ENCODE measurements at regions not wholly inside any gene's neighbourhood (a gene's known extent, or its start where the extent isn't known, plus 50 kb on each side); places are given as distances from the start of the nearest gene placed in this dataset.

DNA sequence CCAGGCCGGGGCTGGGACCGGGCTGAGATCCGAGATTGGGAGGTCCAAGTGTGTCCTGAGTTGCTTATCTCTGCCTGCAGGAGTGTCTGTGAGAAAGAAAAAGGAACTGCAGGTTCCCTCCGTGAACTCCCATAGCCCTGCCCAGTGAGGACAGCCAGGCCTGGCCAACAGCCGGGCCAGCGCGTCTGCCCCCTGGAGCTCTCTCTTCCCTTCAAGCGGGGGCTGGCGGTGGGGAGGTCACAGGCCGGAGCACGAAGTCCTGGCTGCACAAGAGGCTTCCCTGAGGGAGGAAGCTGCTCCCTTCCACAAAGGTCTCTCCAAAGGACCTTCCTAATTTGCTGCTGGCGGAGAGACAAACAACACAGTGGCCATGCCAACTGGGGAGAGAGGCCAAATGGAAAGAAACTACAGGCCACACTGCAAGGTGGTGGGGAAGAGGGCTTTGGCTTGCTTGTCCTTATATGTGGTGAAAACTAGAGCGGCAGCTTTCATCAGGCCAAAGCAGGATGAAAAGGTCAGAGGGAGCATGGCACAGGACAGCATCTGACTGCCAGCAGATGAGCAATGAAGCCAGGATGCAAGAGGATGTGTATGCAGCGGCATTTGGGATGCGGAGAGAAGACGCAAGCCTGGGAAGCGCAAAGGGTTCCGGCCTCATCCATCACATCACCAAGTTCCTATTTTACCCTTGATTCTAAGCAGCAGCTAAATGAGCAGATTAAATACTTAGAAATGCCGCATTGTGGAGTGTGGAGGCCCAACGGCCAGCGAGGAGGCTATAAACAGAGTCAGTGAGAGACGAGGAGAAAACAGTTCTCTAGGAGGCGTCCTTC is 260.0 kb downstream of the ERMARD start:
- H3K9me3 ChIP-seq: no peaks in the 10 kb centered on the region
- H3K4me1 ChIP-seq (ENCODE audit: control insufficient read depth in 1 of 2, insufficient read depth in 1 of 2, low read depth in 1 of 2, low read length in 1 of 2): no peaks in the 10 kb centered on the region
- peaks cover 47% of the 10 kb centered on the region for H3K27me3 ChIP-seq
- TF ChIP-seq, protein P1, sequence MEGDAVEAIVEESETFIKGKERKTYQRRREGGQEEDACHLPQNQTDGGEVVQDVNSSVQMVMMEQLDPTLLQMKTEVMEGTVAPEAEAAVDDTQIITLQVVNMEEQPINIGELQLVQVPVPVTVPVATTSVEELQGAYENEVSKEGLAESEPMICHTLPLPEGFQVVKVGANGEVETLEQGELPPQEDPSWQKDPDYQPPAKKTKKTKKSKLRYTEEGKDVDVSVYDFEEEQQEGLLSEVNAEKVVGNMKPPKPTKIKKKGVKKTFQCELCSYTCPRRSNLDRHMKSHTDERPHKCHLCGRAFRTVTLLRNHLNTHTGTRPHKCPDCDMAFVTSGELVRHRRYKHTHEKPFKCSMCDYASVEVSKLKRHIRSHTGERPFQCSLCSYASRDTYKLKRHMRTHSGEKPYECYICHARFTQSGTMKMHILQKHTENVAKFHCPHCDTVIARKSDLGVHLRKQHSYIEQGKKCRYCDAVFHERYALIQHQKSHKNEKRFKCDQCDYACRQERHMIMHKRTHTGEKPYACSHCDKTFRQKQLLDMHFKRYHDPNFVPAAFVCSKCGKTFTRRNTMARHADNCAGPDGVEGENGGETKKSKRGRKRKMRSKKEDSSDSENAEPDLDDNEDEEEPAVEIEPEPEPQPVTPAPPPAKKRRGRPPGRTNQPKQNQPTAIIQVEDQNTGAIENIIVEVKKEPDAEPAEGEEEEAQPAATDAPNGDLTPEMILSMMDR (IDR thresholded peaks at IDR 0.05): no peak
- no peak overlapping the region for H3K27ac ChIP-seq
- no peak overlapping the region for H3K4me3 ChIP-seq (ENCODE audit: low read depth in 1 of 2, low read length in 1 of 2)
- no peaks in the 10 kb centered on the region for H3K36me3 ChIP-seq

DNA sequence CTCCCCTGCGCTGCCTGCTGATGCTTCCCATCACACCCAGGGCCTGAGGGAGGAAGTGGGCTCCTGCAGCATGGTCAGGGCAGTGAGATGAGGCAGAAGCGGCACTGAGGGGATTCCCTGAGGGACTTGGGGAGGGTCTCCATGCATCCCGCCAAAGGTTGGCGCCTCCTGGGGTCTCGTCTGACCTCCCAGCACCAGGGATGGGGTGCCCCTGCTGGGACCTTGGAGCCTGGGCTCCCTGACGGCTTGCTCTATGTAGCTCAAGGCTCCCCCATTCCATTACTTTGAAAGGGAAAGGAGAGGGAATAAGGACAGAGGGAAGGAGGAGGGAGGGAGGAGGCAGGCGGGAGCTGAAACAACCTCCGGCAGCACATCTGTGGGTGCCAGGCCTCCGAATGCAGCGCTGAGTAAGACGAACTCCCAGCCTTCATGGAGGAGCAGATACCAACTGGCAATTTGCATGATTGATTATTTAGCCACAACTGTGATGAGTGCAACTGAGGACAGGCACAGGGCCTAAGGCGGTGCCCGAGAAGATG is 259.3 kb downstream of the ERMARD start:
- H3K4me1 ChIP-seq (ENCODE audit: control insufficient read depth in 1 of 2, insufficient read depth in 1 of 2, low read depth in 1 of 2, low read length in 1 of 2): no peaks in the 10 kb centered on the region
- H3K9me3 ChIP-seq: no peaks in the 10 kb centered on the region
- no peak overlapping the region for H3K27ac ChIP-seq
- H3K27me3 ChIP-seq: peaks cover 41% of the 10 kb centered on the region
- TF ChIP-seq, protein P1 (IDR thresholded peaks at IDR 0.05): no peak
- no peak overlapping the region for H3K4me3 ChIP-seq (ENCODE audit: low read depth in 1 of 2, low read length in 1 of 2)
- H3K36me3 ChIP-seq: no peaks in the 10 kb centered on the region

DNA sequence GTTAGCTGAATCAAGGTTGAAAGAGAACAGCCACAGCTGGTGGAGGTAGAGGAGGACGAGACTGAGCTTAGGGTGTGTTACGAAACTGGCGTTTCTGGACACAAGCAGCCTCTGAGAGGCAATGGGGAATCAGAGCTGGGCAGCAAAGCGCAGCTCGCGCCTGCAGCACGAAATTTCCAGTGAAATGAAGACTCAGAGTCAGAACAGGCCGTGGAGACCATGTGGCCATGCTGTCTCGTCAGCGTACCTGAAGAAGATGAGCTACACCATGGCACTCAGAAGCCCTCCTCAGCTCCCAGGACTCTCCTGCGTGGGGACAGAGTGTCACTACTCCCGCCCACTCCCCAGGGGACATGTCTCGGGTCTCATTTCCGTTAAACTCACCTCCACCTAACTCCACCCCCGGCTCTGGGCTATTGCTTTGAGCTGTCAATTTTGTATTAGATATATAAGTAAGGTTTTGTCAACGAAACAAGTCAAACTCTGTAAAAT is 256.9 kb downstream of the ERMARD start:
- no peak overlapping the region for H3K27ac ChIP-seq
- no peaks in the 10 kb centered on the region for H3K9me3 ChIP-seq
- TF ChIP-seq, protein P1 (IDR thresholded peaks at IDR 0.05): no peak
- no peaks in the 10 kb centered on the region for H3K36me3 ChIP-seq
- H3K27me3 ChIP-seq: peaks cover 18% of the 10 kb centered on the region
- H3K4me3 ChIP-seq (ENCODE audit: low read depth in 1 of 2, low read length in 1 of 2): no peak overlapping the region
- H3K4me1 ChIP-seq (ENCODE audit: control insufficient read depth in 1 of 2, insufficient read depth in 1 of 2, low read depth in 1 of 2, low read length in 1 of 2): no peaks in the 10 kb centered on the region

DNA sequence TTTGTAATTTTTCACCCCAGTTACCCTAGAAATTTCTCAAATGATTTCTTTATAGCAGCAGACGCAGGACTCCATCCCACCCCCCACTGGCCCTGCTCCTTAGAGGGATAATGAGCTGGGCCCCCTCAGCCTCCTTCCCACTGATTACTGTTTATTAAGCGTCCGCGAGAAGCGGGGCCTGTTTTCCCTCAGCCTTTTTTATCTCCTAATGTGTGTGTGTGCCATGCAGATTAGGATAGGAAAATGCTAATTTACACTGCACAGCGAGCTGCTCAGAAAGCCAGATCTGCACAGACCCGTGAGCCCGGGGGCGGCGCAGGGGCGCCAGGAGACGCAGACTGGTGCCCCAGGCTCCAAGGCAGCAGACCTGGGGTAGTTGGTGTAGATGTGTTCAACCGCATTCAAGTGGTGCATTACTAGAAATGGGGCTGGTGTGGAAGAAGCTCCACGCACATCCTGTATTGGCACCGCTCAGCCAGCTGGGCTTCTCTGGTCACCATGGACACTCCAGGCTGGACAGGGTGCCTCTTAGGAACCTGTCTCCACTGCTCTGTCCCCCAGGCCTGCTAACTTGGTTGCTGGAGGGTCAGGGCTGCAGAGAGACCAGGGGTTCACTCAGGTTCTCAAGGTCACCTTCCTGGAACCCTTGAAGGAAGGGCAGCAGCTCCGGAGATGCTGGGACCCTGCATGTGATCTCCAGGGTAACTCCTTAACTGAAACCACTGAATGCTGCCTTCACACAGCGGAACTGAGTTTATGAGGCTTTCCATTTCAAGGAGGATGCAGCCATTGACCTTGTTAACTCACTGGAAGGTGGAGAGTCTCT is 256.3 kb downstream of the ERMARD start:
- no peaks in the 10 kb centered on the region for H3K4me1 ChIP-seq (ENCODE audit: control insufficient read depth in 1 of 2, insufficient read depth in 1 of 2, low read depth in 1 of 2, low read length in 1 of 2)
- no peak overlapping the region for H3K4me3 ChIP-seq (ENCODE audit: low read depth in 1 of 2, low read length in 1 of 2)
- peaks cover 17% of the 10 kb centered on the region for H3K27me3 ChIP-seq
- H3K27ac ChIP-seq: no peak overlapping the region
- TF ChIP-seq, protein P1 (IDR thresholded peaks at IDR 0.05): no peak
- H3K9me3 ChIP-seq: no peaks in the 10 kb centered on the region
- H3K36me3 ChIP-seq: no peaks in the 10 kb centered on the region

DNA sequence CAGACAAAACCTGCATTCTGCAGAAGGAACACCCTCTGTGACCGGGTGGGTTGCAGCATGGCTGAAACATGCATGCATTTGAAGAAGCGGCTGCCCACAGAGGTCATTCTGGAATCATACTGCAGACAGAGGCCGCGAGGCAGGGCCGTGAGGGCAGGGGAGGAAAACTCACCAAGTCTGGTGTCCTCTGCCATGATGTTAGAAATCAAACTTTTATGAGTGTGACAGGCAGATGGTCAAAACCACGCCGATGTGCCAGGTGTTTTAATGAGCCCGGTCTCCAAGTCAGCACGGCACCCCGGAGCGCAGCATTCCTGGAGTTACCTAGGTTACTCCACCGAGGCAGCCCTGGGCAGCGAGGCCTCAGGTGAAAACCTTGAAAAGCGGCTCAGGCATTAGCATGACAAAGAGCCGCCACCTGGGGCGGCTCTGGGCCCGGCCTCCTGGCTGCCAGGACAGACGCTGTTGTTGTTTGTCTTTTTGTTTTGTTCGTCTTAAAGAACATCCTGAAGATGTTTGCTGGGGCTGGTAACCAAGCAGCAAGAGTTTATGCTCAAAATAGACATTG is 255.6 kb downstream of the ERMARD start:
- H3K27me3 ChIP-seq: peaks cover 17% of the 10 kb centered on the region
- H3K27ac ChIP-seq: no peak overlapping the region
- TF ChIP-seq, protein P1 (IDR thresholded peaks at IDR 0.05): no peak
- no peaks in the 10 kb centered on the region for H3K4me1 ChIP-seq (ENCODE audit: control insufficient read depth in 1 of 2, insufficient read depth in 1 of 2, low read depth in 1 of 2, low read length in 1 of 2)
- no peak overlapping the region for H3K4me3 ChIP-seq (ENCODE audit: low read depth in 1 of 2, low read length in 1 of 2)
- H3K36me3 ChIP-seq: no peaks in the 10 kb centered on the region
- H3K9me3 ChIP-seq: no peaks in the 10 kb centered on the region
